Astrocyte of the spinal cord (primary cell): ENCODE measurements at regions not wholly inside any gene's neighbourhood (a gene's known extent, or its start where the extent isn't known, plus 50 kb on each side); places are given as distances from the start of the nearest gene placed in this dataset.
"Not testable (repeated sequence)": the region's sequence is repeated elsewhere in the genome, so short reads cannot be mapped to it uniquely, and the experiment has no call there.

Experiments used
- DNase-seq: peaks from one replicate; pipeline ENCODE4 v3.0.0; 2011; ENCODE audit warnings: low read depth, low spot score
- H3K4me3 ChIP-seq: 2 replicates; pipeline ENCODE4 v1.5.1; 2011; ENCODE audit warnings: low read depth, mild to moderate bottlenecking, low read length, moderate library complexity
- CTCF ChIP-seq: IDR thresholded peaks from 2 replicates; pipeline ENCODE4 v1.5.1; 2012; ENCODE audit warnings: low read depth, mild to moderate bottlenecking, low read length, inconsistent platforms
- in situ Hi-C: cut with HindIII; loops from 2 replicates; pipeline ENCODE4 v1.10.0; 2017; ENCODE audit warnings: low sequenced_read_pairs

- no peak overlapping the region for H3K4me3 ChIP-seq
- TF ChIP-seq CTCF: no peak
- in situ Hi-C loops: no loop called here
These were observed 443.5 kb downstream of the AASDHPPT start for GRCh38 chr11:106520920-106521319.

GRCh38 chr11:106523171-106523570, 445.7 kb downstream of the AASDHPPT start:
- no peak overlapping the region for H3K4me3 ChIP-seq
- in situ Hi-C loops: no loop called here
- TF ChIP-seq CTCF: no peak
- DNase-seq: no peak

More at GRCh38 chr11:106520920-106521319, 443.5 kb downstream of the AASDHPPT start:
- DNase-seq: no peak

GRCh38 chr11:106523921-106524320, 446.5 kb downstream of the AASDHPPT start:
- TF ChIP-seq CTCF: no peak
- in situ Hi-C loops: no loop called here
- DNase-seq: no peak
- H3K4me3 ChIP-seq: no peak overlapping the region

GRCh38 chr11:106524436-106524835, 447.0 kb downstream of the AASDHPPT start:
- TF ChIP-seq CTCF: no peak
- no peak for DNase-seq
- in situ Hi-C loops: no loop called here
- no peak overlapping the region for H3K4me3 ChIP-seq

- in situ Hi-C loops, H3K4me3 ChIP-seq, DNase-seq: not testable (repeated sequence)
These were observed 454.2 kb downstream of the AASDHPPT start for GRCh38 chr11:106531648-106532047.

- TF ChIP-seq CTCF: no peak
These were observed 455.6 kb downstream of the AASDHPPT start for GRCh38 chr11:106533046-106533445.

GRCh38 chr11:106540001-106540400, 462.5 kb downstream of the AASDHPPT start:
- TF ChIP-seq CTCF: no peak
- no peak for DNase-seq
- in situ Hi-C loops: no loop called here
- no peak overlapping the region for H3K4me3 ChIP-seq

More at GRCh38 chr11:106533046-106533445, 455.6 kb downstream of the AASDHPPT start:
- no peak overlapping the region for H3K4me3 ChIP-seq
- DNase-seq: no peak
- in situ Hi-C loops: no loop called here
